ENCODE measurements at regions not wholly inside any gene's neighbourhood (a gene's known extent, or its start where the extent isn't known, plus 50 kb on each side); places are given as distances from the start of the nearest gene placed in this dataset.

DNA sequence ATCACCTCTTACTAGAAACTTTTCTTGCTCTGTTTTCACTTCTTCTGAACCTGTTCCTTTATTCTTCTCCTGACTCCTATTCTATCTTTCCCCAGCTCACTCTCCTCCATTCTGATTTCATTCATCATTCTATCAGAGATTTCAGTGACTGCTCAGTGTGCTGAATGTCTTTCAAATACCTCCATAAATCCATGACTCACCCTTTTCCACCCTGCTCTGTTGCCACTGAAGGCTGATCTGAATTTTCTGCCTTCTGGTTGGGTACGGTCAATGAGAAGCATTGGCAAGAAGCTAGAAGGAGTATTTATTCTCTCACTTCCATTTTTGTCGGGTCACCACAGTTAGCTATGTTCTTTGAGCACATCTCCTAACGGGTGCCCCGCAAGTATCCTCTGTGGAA, 265.9 kb downstream of the CBLL2 start:
- no peak overlapping the region for H3K27ac Mint-ChIP-seq
- peaks cover 52% of the 10 kb centered on the region for H3K4me1 Mint-ChIP-seq (ENCODE audit: low read depth)
- no peaks in the 10 kb centered on the region for H3K9me3 Mint-ChIP-seq
- H3K4me3 Mint-ChIP-seq = no peak overlapping the region
- TF ChIP-seq, protein P1, sequence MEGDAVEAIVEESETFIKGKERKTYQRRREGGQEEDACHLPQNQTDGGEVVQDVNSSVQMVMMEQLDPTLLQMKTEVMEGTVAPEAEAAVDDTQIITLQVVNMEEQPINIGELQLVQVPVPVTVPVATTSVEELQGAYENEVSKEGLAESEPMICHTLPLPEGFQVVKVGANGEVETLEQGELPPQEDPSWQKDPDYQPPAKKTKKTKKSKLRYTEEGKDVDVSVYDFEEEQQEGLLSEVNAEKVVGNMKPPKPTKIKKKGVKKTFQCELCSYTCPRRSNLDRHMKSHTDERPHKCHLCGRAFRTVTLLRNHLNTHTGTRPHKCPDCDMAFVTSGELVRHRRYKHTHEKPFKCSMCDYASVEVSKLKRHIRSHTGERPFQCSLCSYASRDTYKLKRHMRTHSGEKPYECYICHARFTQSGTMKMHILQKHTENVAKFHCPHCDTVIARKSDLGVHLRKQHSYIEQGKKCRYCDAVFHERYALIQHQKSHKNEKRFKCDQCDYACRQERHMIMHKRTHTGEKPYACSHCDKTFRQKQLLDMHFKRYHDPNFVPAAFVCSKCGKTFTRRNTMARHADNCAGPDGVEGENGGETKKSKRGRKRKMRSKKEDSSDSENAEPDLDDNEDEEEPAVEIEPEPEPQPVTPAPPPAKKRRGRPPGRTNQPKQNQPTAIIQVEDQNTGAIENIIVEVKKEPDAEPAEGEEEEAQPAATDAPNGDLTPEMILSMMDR (IDR thresholded peaks at IDR 0.05) = no peak
- no peak for DNase-seq
- no peaks in the 10 kb centered on the region for H3K27me3 Mint-ChIP-seq (ENCODE audit: insufficient read depth)
- no peaks in the 10 kb centered on the region; the same call in 1 of the 2 replicates for H3K36me3 Mint-ChIP-seq (ENCODE audit: low read depth)

DNA sequence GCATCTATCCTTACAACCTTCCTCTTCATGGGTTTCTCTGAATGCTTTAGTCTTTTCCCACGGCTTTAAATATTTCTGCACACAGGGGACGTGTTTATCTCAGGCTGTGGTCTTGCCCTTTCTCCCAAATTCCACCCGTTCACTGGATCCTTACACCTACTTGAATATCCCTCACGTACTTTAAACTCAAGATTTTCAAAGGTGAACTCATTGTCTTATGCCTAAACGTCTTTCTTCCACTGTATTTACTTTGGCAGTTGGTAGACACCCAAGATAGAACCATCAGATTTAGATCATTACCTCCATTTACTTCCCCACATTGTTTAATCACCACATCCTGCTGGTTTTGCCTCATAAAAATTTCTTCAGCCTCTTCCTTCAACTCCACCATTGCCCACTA, 269.2 kb downstream of the CBLL2 start:
- no peak overlapping the region for H3K27ac Mint-ChIP-seq
- H3K9me3 Mint-ChIP-seq = no peaks in the 10 kb centered on the region
- H3K36me3 Mint-ChIP-seq (ENCODE audit: low read depth) = no peaks in the 10 kb centered on the region; the same call in 1 of the 2 replicates
- DNase-seq = no peak
- no peak overlapping the region for H3K4me3 Mint-ChIP-seq
- TF ChIP-seq, protein P1 (IDR thresholded peaks at IDR 0.05) = no peak
- peaks cover 33% of the 10 kb centered on the region for H3K4me1 Mint-ChIP-seq (ENCODE audit: low read depth)
- H3K27me3 Mint-ChIP-seq (ENCODE audit: insufficient read depth) = no peaks in the 10 kb centered on the region

DNA sequence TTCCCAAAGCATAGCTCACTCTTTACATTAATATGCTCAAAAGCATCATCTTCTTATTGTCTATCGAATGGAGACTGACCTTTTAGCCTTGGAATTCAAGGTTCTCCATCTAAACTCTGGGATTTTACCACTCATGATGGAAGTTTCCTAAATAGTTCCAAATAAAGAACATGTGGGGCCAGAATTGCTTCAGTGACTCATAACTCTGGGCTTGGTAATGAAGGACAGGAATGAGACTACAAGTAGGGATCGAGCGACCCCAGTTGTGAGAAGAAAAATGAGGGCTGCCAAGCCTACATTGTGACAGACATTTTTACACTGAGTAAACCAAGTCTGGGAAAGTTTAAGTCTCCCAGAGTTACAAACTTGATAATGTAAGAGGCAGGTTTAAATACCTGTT, 269.9 kb downstream of the CBLL2 start:
- no peaks in the 10 kb centered on the region; the same call in 1 of the 2 replicates for H3K36me3 Mint-ChIP-seq (ENCODE audit: low read depth)
- H3K9me3 Mint-ChIP-seq = no peaks in the 10 kb centered on the region
- H3K27ac Mint-ChIP-seq = no peak overlapping the region
- H3K27me3 Mint-ChIP-seq (ENCODE audit: insufficient read depth) = no peaks in the 10 kb centered on the region
- TF ChIP-seq, protein P1 (IDR thresholded peaks at IDR 0.05) = no peak
- no peak overlapping the region for H3K4me3 Mint-ChIP-seq
- H3K4me1 Mint-ChIP-seq (ENCODE audit: low read depth) = peaks cover 31% of the 10 kb centered on the region
- DNase-seq = no peak

DNA sequence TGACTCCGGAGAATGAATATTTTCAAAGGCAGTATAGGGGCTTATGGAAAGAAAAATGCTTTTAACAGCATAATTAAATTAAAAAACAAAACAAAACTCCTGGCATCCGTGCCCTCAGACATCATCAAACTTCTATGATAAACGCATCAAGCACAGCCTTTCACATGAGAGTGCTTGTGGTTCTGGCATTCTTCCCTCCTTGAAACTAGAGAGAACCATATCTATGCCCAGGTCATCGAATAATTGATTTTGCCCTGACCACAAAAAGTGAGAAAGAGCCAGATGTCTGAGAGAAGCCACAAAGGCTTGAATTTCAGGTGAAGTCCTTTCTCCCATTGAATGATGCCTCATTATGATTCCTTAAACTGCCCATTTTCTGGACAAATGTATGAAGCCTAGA, 286.8 kb downstream of the CBLL2 start:
- H3K27me3 Mint-ChIP-seq (ENCODE audit: insufficient read depth) = peaks cover 2% of the 10 kb centered on the region
- TF ChIP-seq, protein P1 (IDR thresholded peaks at IDR 0.05) = no peak
- DNase-seq = no peak

DNA sequence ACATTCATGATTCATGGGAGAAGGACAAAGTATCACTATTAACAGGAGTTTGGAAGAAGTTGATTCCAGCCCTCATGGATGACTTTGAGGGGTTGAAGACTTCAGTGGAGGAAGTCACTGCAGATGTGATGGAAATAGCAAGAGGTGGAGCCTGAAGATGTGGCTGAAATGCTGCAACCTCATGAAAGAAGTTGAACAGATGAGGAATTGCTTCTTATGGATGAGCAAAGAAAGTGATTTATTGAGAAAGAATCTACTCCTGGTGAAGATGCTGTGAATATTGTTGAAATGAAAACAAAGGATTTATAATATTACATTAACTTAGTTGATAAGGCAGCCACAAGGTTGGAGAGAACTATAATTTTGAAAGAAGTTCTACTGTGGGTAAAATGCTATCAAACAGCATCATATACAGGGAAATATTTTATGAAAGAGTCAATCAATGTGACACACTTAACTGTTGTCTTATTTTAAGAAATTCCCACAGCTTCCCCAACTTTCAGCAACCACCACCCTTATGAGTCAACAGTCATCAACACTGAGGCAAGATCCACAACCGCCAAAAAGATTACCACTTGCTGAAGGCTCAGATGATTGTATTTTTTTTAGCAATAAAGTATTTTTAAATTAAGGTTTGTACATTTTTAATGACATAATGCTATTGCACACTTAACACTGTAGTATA, 302.6 kb downstream of the CBLL2 start:
- DNase-seq = no peak
- H3K27me3 Mint-ChIP-seq (ENCODE audit: insufficient read depth) = no peaks in the 10 kb centered on the region
- TF ChIP-seq, protein P1 (IDR thresholded peaks at IDR 0.05) = no peak
- no peaks in the 10 kb centered on the region for H3K9me3 Mint-ChIP-seq
- no peak overlapping the region for H3K4me3 Mint-ChIP-seq
- no peak overlapping the region; the same call in 1 of the 2 replicates for H3K27ac Mint-ChIP-seq
- H3K4me1 Mint-ChIP-seq (ENCODE audit: low read depth) = peaks cover 37% of the 10 kb centered on the region
- H3K36me3 Mint-ChIP-seq (ENCODE audit: low read depth) = no peaks in the 10 kb centered on the region

More for the DNA sequence above, 286.8 kb downstream of the CBLL2 start:
- Mint-ChIP-seq H3K36me3 (ENCODE audit: low read depth) (no peaks in the 10 kb centered on the region), H3K4me3 (no peak overlapping the region), H3K27ac (no peak overlapping the region), H3K4me1 (ENCODE audit: low read depth) (no peaks in the 10 kb centered on the region), H3K9me3 (no peaks in the 10 kb centered on the region)
